Astrocyte (in vitro differentiated cells and primary cell): ENCODE measurements at regions not wholly inside any gene's neighbourhood (a gene's known extent, or its start where the extent isn't known, plus 50 kb on each side); places are given as distances from the start of the nearest gene placed in this dataset.
A peak's percentile ranks its signal among the peaks of the same experiment; 100 is the strongest.

Experiments
- DNase-seq: peaks from one replicate; pipeline ENCODE4 v3.0.0-alpha.2; 2010; ENCODE audit warnings: low read depth
- FAIRE-seq: peaks from 2 replicates; lab custom pipeline; 2011; peaks lifted over from hg19 to GRCh38; lab: Jason Lieb, UNC
- H2AFZ ChIP-seq: 2 replicates; pipeline ENCODE4 v1.6.0; 2012; ENCODE audit warnings: low read depth, low read length, inconsistent platforms
- H3K27ac ChIP-seq: 2 replicates; pipeline ENCODE4 v1.5.1; 2011; ENCODE audit warnings: low read depth, low read length, inconsistent platforms
- H3K27me3 ChIP-seq: 2 replicates; pipeline ENCODE4 v1.6.0; 2011; ENCODE audit warnings: low read length, inconsistent platforms; ENCODE audit not compliant: insufficient read depth
- H3K36me3 ChIP-seq: 2 replicates; pipeline ENCODE4 v1.5.1; 2011; ENCODE audit warnings: low read length, inconsistent platforms; ENCODE audit not compliant: insufficient read depth
- H3K4me1 ChIP-seq: 2 replicates; pipeline ENCODE4 v1.5.1; 2011; ENCODE audit warnings: low read length, inconsistent platforms; ENCODE audit not compliant: insufficient read depth
- H3K4me2 ChIP-seq: 2 replicates; pipeline ENCODE4 v1.6.0; 2012; ENCODE audit warnings: low read length, inconsistent platforms
- H3K4me3 ChIP-seq: 2 replicates; pipeline ENCODE4 v1.5.1; 2011; ENCODE audit warnings: low read depth, mild to moderate bottlenecking, low read length, inconsistent platforms; ENCODE audit not compliant: insufficient read depth
- H3K79me2 ChIP-seq: 2 replicates; pipeline ENCODE4 v1.6.0; 2012; ENCODE audit warnings: mild to moderate bottlenecking, low read length, inconsistent platforms; ENCODE audit not compliant: insufficient read depth
- H3K9ac ChIP-seq: 2 replicates; pipeline ENCODE4 v1.6.0; 2012; ENCODE audit warnings: mild to moderate bottlenecking, low read length, inconsistent platforms
- H3K9me3 ChIP-seq: 2 replicates; pipeline ENCODE4 v1.5.1; 2012; ENCODE audit warnings: low read depth, mild to moderate bottlenecking, low read length, inconsistent platforms; ENCODE audit not compliant: insufficient read depth
- H4K20me1 ChIP-seq: 2 replicates; pipeline ENCODE4 v1.6.0; 2012; ENCODE audit warnings: low read length, inconsistent platforms; ENCODE audit not compliant: insufficient read depth
- H3K27ac Mint-ChIP-seq: one replicate; pipeline ENCODE4 v1.8.0; 2021; ENCODE audit warnings: mild to moderate bottlenecking, mixed read lengths; ENCODE audit not compliant: unreplicated experiment
- H3K27me3 Mint-ChIP-seq: one replicate; pipeline ENCODE4 v1.8.0; 2021; ENCODE audit warnings: low read depth, mixed read lengths; ENCODE audit not compliant: unreplicated experiment
- H3K36me3 Mint-ChIP-seq: one replicate; pipeline ENCODE4 v1.8.0; 2021; ENCODE audit warnings: low read depth, mixed read lengths; ENCODE audit not compliant: unreplicated experiment
- H3K4me1 Mint-ChIP-seq: one replicate; pipeline ENCODE4 v1.8.0; 2021; ENCODE audit warnings: low read depth, mixed read lengths; ENCODE audit not compliant: unreplicated experiment
- H3K4me3 Mint-ChIP-seq: one replicate; pipeline ENCODE4 v1.8.0; 2021; ENCODE audit warnings: mild to moderate bottlenecking, moderate library complexity, mixed read lengths; ENCODE audit not compliant: unreplicated experiment
- H3K9me3 Mint-ChIP-seq: one replicate; pipeline ENCODE4 v1.8.0; 2021; ENCODE audit warnings: mild to moderate bottlenecking, mixed read lengths; ENCODE audit not compliant: unreplicated experiment
- CTCF ChIP-seq: IDR thresholded peaks from 2 replicates; pipeline ENCODE4 v1.5.1; 2011; ENCODE audit warnings: low read depth, mild to moderate bottlenecking, inconsistent platforms, low read length, moderate library complexity; ENCODE audit not compliant: insufficient read depth
- EZH2 ChIP-seq: IDR thresholded peaks from 2 replicates; pipeline ENCODE4 v1.6.1; 2012; ENCODE audit warnings: mild to moderate bottlenecking, low read length, inconsistent platforms; ENCODE audit not compliant: insufficient read depth

GRCh38 chr4:138894011-138894410 lies 121.6 kb upstream of the NOCT start:
- Mint-ChIP-seq H3K4me3 (no peak overlapping the region), H3K27ac (no peak overlapping the region)

GRCh38 chr4:138892483-138893407 lies 122.8 kb upstream of the NOCT start:
- Histone ChIP-seq H4K20me1 (no peaks in the 10 kb centered on the region), H3K79me2 (no peaks in the 10 kb centered on the region), H3K9ac (no peak overlapping the region), H2AFZ (no peak overlapping the region), H3K4me3 (no peak overlapping the region), H3K36me3 (no peaks in the 10 kb centered on the region), H3K27me3 (no peaks in the 10 kb centered on the region), H3K4me1 (peaks cover 26% of the 10 kb centered on the region), H3K27ac (no peak overlapping the region), H3K9me3 (no peaks in the 10 kb centered on the region), H3K4me2 (peak overlapping the region; percentile 55)
- H3K36me3 Mint-ChIP-seq = no peaks in the 10 kb centered on the region
- no peak overlapping the region for H3K4me3 Mint-ChIP-seq
- H3K4me1 Mint-ChIP-seq = peaks cover 21% of the 10 kb centered on the region
- no peaks in the 10 kb centered on the region for H3K27me3 Mint-ChIP-seq
- DNase-seq (peak; percentile 54), FAIRE-seq (no peak)
- no peak overlapping the region for H3K27ac Mint-ChIP-seq
- no peak for TF ChIP-seq CTCF
- TF ChIP-seq EZH2 = no peak
- no peaks in the 10 kb centered on the region for H3K9me3 Mint-ChIP-seq

More at GRCh38 chr4:138894011-138894410, 121.6 kb upstream of the NOCT start:
- no peaks in the 10 kb centered on the region for H3K9me3 Mint-ChIP-seq
- no peaks in the 10 kb centered on the region for H3K79me2 ChIP-seq
- H3K4me2 ChIP-seq = no peak overlapping the region
- no peaks in the 10 kb centered on the region for H3K27me3 Mint-ChIP-seq
- no peaks in the 10 kb centered on the region for H4K20me1 ChIP-seq
- peaks cover 36% of the 10 kb centered on the region for H3K4me1 ChIP-seq
- FAIRE-seq = no peak
- H3K9me3 ChIP-seq = no peaks in the 10 kb centered on the region
- no peak overlapping the region for H3K9ac ChIP-seq
- H3K27me3 ChIP-seq = no peaks in the 10 kb centered on the region
- H3K4me3 ChIP-seq = no peak overlapping the region
- H3K36me3 ChIP-seq = no peaks in the 10 kb centered on the region
- DNase-seq = no peak
- TF ChIP-seq CTCF = no peak
- no peak for TF ChIP-seq EZH2
- H3K27ac ChIP-seq = no peak overlapping the region
- no peak overlapping the region for H2AFZ ChIP-seq
- H3K4me1 Mint-ChIP-seq = peaks cover 29% of the 10 kb centered on the region
- no peaks in the 10 kb centered on the region for H3K36me3 Mint-ChIP-seq

GRCh38 chr4:138891631-138892031 lies 124.0 kb upstream of the NOCT start:
- Mint-ChIP-seq H3K36me3 (no peaks in the 10 kb centered on the region), H3K4me1 (peaks cover 13% of the 10 kb centered on the region), H3K27ac (no peak overlapping the region), H3K9me3 (peaks cover 2% of the 10 kb centered on the region), H3K27me3 (no peaks in the 10 kb centered on the region), H3K4me3 (no peak overlapping the region)
- DNase-seq (no peak), FAIRE-seq (no peak)
- H3K4me2 ChIP-seq = peak overlapping the region; percentile 55
- H3K4me3 ChIP-seq = no peak overlapping the region
- no peak overlapping the region for H3K27ac ChIP-seq
- H3K27me3 ChIP-seq = no peaks in the 10 kb centered on the region
- H3K9me3 ChIP-seq = no peaks in the 10 kb centered on the region
- H4K20me1 ChIP-seq = no peaks in the 10 kb centered on the region
- H3K79me2 ChIP-seq = no peaks in the 10 kb centered on the region
- peak overlapping the region; percentile 28 for H2AFZ ChIP-seq
- peak overlapping the region; percentile 18 for H3K9ac ChIP-seq
- no peaks in the 10 kb centered on the region for H3K36me3 ChIP-seq
- TF ChIP-seq CTCF (no peak), EZH2 (no peak)
- H3K4me1 ChIP-seq = peaks cover 15% of the 10 kb centered on the region
